ENCODE measurements at regions not wholly inside any gene's neighbourhood (a gene's known extent, or its start where the extent isn't known, plus 50 kb on each side); places are given as distances from the start of the nearest gene placed in this dataset.

DNA sequence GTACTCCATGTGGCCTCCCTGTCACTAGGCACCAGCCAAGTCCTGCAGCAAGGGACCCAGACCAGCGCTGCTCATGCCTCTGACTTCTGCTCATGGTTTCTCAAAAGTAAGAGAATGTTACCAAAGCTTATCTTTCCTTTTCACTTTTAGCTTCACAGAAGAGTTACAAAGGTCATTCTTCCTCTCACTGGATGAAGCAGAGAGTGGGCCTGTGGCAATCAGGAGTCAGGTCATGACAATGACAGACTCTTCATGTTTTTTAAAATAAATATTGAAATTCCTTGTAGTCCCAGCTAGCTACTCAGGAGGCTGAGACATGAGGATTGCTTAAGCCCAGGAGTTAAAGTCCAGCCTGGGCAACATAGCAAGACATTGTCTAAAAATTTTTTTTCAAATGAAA, 126.1 kb downstream of the OSR1 start:
- dilution Hi-C loops (cut with MboI; ENCODE audit: extremely low pct_ligation_motif_present, low sequenced_read_pairs): no loop called here
- ChIA-PET POLR2A (no interaction called here), CTCF (no interaction called here)
- H2AFZ ChIP-seq (ENCODE audit: low read depth, low read length): no peak overlapping the region
- no peaks in the 10 kb centered on the region for H3K79me2 ChIP-seq (ENCODE audit: control insufficient read depth, insufficient read depth, low read length)
- H3K27ac ChIP-seq (ENCODE audit: insufficient read depth, low read depth, low read length): no peak overlapping the region
- H3K4me3 ChIP-seq (replicated peaks in 1 of 3; ENCODE audit: insufficient read depth in 1 of 3, low read depth in 1 of 3, low read length in 3 of 3): no peak overlapping the region
- intact Hi-C loops (cut with micrococcal nuclease): no loop called here
- no peaks in the 10 kb centered on the region for H3K4me1 ChIP-seq (ENCODE audit: control insufficient read depth, extremely low read depth, insufficient read depth, low read length)
- H3K27me3 ChIP-seq (ENCODE audit: control insufficient read depth in 2 of 2, insufficient read depth in 2 of 2, low read length in 2 of 2): no peaks in the 10 kb centered on the region
- no peak for DNase-seq (ENCODE audit: low read depth, low spot score)
- no peaks in the 10 kb centered on the region for H3K36me3 ChIP-seq (ENCODE audit: control insufficient read depth in 2 of 2, extremely low read depth in 1 of 2, insufficient read depth in 2 of 2, low read length in 2 of 2)
- H3K4me2 ChIP-seq (ENCODE audit: insufficient read depth, low read length): no peak overlapping the region
- no peaks in the 10 kb centered on the region for H4K20me1 ChIP-seq (replicated peaks; ENCODE audit: control insufficient read depth, extremely low read depth, insufficient read depth, low read length)
- BruUV-seq (replicated peaks): no TSS peak
- H3K9me1 ChIP-seq (replicated peaks; ENCODE audit: control insufficient read depth, extremely low read depth, insufficient read depth, low read length): no peaks in the 10 kb centered on the region
- H3K9me3 ChIP-seq (replicated peaks; ENCODE audit: control insufficient read depth, insufficient read depth, low read length): no peaks in the 10 kb centered on the region
- no peak overlapping the region for H3K9ac ChIP-seq (replicated peaks; ENCODE audit: extremely low read depth, insufficient read depth, low read length)
- no peak for FAIRE-seq
- no peak for TF ChIP-seq POLR2AphosphoS5 (IDR thresholded peaks at IDR 0.05; ENCODE audit: insufficient read depth, low read depth, low read length)
- TF ChIP-seq, protein P1, sequence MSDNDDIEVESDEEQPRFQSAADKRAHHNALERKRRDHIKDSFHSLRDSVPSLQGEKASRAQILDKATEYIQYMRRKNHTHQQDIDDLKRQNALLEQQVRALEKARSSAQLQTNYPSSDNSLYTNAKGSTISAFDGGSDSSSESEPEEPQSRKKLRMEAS (IDR thresholded peaks at IDR 0.05; ENCODE audit: insufficient read depth, insufficient read length): no peak
- no peak for TF ChIP-seq GATA2 (IDR thresholded peaks at IDR 0.05; ENCODE audit: insufficient read depth, insufficient read length, low read depth, low read length)
- TF ChIP-seq POLR2A (IDR thresholded peaks at IDR 0.05; ENCODE audit: low read depth, low read length): no peak
- no peak for TF ChIP-seq JUN (IDR thresholded peaks at IDR 0.05; ENCODE audit: borderline replicate concordance, insufficient read depth, insufficient read length, low read depth)
- TF ChIP-seq, protein P2, sequence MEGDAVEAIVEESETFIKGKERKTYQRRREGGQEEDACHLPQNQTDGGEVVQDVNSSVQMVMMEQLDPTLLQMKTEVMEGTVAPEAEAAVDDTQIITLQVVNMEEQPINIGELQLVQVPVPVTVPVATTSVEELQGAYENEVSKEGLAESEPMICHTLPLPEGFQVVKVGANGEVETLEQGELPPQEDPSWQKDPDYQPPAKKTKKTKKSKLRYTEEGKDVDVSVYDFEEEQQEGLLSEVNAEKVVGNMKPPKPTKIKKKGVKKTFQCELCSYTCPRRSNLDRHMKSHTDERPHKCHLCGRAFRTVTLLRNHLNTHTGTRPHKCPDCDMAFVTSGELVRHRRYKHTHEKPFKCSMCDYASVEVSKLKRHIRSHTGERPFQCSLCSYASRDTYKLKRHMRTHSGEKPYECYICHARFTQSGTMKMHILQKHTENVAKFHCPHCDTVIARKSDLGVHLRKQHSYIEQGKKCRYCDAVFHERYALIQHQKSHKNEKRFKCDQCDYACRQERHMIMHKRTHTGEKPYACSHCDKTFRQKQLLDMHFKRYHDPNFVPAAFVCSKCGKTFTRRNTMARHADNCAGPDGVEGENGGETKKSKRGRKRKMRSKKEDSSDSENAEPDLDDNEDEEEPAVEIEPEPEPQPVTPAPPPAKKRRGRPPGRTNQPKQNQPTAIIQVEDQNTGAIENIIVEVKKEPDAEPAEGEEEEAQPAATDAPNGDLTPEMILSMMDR (IDR thresholded peaks at IDR 0.05; ENCODE audit: extremely low read depth in 1 of 2, insufficient read depth in 1 of 2, low read depth in 1 of 2, low read length in 2 of 2): no peak
- TF ChIP-seq EZH2 (IDR thresholded peaks at IDR 0.05; ENCODE audit: borderline replicate concordance, low read depth, low read length, severe bottlenecking): no peak
- no peak for TF ChIP-seq MYC (IDR thresholded peaks at IDR 0.05; ENCODE audit: low read depth, low read length)
- TF ChIP-seq FOS (IDR thresholded peaks at IDR 0.05; ENCODE audit: borderline replicate concordance, insufficient read depth, low read length): no peak

Measured in endothelial cell of umbilical vein (primary cell).